CD4-positive, alpha-beta T cell treated with Interleukin-17A for 1 hour (primary cell): ENCODE measurements at regions not wholly inside any gene's neighbourhood (a gene's known extent, or its start where the extent isn't known, plus 50 kb on each side); places are given as distances from the start of the nearest gene placed in this dataset.
A peak's percentile ranks its signal among the peaks of the same experiment; 100 is the strongest.
"Not testable (repeated sequence)": the region's sequence is repeated elsewhere in the genome, so short reads cannot be mapped to it uniquely, and the experiment has no call there.

ENCODE experiments used
- DNase-seq: peaks from one replicate; pipeline ENCODE4 v3.0.0-alpha.2; 2020

DNA sequence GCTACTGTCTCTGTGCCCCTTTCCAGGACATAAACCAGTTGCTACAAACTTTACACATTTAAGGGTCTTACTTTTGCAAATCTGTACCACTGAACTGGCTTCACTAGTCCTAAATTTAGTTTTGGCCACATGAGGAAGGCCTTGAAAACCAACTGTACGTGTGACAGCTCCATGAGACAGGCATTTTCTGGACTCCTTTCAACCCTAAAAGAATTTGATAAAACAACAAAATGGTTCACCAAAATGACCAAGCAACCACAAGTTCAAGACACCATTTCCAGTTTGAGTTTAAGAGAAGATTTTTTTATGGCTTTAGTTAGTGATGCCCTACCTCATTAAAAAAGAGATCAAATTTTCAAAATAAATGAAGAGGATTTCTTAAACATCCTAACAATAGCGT is 246.4 kb downstream of the ZNF674 start:
- DNase-seq, result no peak

DNA sequence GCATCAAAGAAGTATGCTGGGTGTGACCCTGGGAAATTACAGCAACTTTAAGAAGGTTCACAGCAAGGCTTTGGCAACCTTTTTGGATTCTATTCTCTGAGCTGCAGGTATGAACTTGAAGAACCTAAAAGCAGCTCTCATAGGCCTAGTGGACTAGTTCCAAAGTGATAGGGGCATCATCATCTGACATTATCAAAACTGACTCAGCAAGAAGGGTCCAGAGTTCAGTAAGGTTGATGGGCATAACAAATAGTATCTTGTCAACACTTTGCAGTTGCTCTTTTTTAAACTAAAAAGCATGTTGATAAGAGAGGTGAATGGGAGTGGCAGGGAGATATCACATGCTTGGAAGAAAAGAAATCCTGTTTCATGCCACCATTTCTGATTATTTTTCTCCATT is 249.3 kb downstream of the ZNF674 start:
- DNase-seq, result no peak

DNA sequence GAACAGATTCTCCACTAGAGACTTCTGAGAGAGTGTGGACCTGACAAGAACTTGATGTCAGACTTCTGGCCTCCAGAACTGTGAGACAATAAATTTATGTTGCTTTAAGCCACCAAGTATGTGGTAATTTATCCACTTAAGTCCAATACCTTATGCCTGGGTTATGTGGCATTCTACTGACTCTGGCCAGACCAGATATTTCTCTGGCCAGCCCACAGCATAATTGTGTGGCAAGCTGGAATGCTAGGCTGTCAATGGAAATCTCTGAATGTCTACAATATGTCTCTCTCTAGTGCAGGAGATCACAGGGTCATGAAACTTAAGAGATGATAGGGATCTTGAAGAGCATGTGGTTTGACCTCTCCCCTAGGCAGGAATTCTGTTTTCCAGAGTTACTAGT is 251.0 kb downstream of the ZNF674 start:
- DNase-seq, result no peak

DNA sequence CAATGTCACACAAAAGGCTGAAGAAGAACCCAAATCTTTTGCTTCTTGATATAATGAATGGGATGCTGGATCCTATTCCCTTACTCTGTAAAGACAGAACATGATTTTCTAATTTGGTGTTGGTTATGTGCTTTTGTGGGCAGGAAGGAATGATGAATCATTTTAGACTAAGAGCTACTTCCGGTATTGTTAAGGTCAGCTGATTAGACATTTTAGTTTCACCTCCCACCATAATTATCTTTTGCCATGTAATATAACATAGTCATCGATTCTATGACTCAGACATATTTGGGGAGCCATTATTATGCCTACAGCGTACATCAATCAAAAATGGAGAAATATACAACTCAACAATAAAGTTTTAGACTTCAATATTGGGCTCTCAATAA is 265.3 kb downstream of the ZNF674 start:
- no peak for DNase-seq

DNA sequence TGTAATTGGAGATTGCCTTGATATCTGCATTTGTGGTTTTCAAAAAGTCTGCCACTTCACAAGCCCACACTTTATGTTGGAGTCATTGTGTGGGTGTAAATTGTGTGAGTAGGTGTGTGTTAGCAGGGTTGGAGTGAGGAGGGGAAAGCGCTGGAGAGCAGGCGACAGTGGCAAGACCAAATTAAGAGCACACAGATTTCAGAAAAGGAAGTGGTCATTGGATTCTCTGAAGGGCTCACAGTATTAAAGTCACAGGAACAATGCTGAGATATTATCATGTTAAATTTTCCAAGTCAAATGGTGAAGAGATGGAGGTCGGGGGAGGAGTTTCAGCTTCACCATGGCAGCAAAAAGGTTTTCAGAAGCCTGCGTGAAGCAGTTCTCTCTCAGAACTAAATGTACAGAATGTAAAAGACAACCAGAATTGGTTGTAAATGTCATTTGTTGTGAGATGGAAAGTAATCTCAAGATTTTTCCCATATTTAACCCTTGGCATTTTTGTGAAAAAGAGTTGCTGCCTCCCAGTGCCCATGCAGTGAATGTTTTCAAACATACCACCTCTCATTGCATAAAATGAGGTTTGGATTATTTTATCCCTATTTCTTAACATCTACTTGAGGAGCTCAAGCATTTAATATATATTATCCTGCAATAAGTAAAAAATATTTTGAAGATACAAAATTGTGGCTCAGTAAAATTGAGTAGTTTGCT is 265.9 kb downstream of the ZNF674 start:
- DNase-seq, result no peak

DNA sequence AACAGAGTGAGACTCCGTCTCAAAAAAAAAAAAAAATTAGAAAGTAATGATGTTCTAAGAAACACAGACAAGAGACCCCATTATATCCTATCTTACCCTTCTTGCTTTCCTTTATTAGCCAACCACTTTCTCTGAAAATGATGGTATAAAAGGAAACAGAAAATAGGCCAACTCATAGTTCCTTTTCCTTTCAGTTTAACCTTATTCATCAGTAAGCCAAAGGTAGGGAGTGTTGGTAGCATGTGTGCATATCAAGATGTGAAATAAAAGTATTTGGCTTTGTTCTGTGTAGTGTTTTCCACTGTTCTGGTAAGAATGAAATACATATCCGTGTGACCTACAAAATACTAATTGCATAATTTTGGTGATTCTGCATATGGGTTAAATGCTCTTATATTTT is 266.6 kb downstream of the ZNF674 start:
- DNase-seq, result no peak

DNA sequence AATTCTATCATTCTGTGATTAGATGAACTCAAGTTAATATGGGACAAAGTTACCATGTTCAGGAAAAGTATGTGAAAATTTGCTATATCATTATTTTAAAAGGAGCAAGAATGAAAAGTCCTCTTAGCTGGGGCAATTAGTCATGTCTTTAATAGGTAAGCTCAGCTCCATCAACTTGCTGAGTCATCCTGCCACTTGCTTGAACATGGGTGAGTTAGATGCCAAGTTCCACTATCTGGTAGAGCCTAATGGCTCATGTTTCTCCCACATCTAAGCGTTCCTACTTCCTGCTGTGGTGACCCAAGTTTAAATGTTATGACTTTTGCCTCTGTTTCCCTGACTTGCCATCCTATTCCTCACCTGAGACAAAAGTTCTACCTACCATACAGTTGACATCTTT is 276.8 kb downstream of the ZNF674 start:
- DNase-seq, result no peak

DNA sequence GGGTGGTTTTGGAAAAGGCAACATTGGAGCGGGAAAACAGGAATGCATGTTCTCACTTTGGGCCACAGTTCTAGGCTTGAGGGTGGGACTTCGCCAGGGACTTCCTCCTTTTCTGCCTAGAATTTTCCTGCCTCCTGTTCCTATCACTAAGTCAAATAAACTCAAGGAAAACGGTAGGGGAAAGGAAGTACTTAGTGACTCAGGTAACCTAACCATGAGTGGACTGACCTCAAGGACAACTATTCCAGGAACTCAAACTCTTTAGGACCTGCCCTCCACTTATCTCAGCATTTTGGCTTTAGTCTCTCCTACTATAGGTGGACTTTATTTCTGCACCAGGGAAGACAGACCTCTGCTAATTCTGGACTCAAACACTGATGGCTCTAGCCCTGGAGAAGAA is 281.7 kb downstream of the ZNF674 start:
- no peak for DNase-seq

DNA sequence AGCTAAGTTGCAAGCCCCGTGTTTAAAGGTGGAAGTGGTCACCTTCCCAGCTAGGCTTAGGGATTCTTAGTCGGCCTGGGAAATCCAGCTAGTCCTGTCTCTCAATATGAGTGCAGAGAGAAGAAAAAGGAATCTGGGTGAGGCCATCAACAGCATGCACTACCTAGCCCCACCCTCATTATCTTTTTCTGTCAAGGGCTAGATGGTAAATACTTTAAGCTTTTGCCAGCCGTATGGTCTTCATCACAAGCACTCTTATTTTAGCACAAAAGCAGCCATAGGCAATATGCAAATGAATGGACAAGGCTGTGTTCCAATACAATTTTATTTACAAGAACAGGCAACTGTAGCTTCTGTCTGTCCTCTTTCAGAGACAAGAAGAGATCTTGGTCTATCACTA is 282.9 kb downstream of the ZNF674 start:
- DNase-seq, result no peak

DNA sequence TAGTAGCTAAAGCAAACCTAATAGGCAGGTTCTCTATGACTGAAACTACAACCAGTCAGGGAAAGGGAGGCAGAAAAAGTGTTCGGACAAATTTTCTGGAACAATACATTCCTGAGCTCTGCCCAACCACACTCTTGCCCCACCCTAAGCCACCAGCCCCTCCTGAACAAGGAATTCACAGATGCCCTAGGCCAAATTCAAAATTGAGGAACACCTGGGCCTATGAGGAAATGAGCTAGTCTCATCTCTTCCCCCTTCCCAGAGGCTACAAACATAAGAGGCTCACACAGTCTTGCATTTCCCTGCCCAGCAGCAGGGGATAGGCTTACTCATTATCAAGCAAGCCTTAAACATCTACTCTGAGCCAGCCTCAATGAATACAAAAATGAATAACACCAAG is 284.7 kb downstream of the ZNF674 start:
- no peak for DNase-seq

DNA sequence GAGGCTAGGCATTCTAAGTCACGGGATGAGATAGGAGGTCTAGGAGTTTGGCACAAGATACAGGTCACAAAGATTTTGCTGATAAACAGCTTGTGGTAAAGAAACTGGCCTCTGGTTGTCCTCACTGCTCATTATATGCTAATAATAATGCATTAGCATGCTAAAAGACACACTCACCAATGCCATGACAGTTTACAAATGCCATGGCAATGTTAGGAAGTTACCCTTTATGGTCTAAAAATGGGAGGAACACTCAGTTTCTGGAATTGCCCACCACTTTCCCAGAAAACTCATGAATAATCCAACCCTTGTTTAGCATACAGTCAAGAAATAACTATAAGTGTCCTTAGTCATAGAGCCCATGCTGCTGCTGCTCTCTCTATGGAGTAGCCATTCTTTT is 286.9 kb downstream of the ZNF674 start:
- no peak for DNase-seq

DNA sequence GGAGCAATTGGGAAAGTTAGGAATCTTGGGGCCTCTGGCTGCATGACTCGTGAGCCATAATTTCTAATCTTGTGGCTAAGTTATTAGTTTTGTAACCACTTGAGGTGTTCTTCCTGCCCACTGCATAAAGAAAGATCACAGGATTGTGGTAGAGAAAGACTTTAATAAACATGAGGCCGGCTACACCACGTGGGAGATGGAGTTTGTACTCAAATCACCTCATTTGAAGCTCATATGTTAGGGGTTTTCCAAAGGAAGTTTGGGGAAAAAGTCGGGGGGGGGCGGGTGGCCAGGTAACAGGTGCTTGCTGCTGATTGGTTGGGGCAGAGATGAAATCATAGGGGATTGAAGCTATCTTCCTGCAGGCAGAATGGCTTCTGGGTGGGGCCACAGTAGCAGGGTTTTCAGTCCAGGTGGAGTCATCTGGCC is 287.8 kb downstream of the ZNF674 start:
- peak; percentile 27 for DNase-seq

DNA sequence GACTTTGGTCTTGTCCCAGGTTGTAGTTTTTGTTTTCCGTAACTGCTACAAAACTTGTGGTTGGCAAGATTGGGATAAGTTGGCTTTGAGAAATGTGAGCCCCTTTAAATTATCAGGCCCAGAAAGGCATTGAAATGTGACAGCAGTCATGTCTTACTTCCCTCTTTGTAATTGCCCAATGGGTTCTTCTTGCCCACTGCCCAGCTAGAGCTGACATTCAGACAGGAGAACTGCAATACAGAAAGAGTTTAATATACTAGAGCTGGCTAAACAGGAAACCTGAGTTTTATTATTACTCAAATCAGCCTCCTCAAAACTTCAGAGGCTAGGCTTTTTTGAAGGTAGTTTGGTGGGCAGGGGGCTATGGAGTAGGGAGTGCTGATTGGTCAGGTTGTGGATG is 288.3 kb downstream of the ZNF674 start:
- DNase-seq, result no peak

DNA sequence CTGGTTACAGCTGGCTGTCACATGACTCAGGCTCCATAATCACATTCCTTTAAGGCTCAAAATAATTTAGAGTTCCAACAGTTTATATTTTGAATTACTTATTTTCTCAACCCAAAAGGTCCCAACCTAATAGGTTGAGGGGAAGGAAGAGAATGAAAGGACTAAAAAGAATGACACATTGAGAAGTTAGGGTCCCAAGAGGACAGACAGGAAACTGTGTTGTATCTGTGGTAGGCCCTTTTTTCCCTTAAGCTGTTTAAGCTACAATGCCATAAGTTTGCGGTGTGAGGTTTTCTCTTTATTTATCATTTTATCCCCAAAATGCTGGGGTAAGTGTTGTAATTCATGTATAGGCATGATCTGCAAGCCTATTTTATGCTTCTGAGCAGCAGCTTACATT is 290.2 kb downstream of the ZNF674 start:
- no peak for DNase-seq

DNA sequence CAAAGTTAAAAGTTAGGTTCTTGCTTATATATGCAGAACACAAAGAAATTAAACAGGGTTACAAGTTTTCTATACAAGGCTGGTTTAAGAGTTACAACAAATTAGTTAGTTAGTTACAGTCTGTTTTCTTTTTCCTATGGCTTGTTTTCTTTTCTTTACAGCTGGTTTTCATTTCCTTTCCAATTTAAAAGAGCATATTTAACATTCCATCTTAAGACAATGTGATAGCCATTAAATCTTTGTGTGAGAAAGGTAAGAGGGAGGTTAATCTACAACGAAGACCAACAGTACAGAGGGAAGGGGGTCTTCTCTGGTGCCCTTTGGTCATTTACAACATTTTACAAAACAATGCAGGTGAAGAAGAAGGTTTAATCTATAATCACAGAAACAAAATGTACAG is 290.6 kb downstream of the ZNF674 start:
- no peak for DNase-seq

DNA sequence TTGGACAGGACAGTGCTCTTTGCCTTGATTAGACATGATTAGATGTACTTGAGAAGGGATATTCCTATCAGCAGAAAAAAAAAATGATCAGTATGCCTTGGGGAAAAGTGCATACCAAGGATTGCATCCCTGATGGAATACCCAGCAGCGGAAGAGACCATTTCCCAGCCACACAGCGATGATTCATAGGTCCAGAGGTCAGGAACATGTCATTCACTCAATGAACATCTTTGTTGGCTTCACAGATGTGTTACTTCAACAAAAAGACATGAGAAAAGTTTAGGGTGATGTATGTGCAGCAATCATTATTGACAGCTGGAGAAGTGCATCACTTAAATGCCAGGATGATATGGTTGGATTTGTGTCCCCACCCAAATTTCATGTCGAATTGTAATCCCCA is 293.5 kb downstream of the ZNF674 start:
- no peak for DNase-seq

DNA sequence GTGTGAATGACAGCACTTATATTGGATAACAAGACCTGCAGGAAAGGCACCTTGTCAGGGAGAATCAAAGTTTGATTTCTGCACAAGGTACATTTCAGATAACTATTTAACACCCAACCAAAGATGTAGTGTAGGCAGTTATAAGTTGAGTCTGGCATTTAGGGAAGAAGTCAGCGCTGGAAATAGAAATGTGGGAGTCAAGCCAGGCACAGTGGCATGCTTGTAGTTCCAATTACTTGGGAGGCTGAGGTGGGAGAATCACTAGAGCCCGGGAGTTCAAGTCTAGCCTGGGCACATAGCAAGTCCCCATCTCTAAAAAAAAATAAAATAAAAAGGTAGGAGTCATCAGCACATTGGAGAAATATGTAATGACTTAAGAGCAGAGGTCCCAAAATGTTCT is 295.1 kb downstream of the ZNF674 start:
- no peak for DNase-seq

DNA sequence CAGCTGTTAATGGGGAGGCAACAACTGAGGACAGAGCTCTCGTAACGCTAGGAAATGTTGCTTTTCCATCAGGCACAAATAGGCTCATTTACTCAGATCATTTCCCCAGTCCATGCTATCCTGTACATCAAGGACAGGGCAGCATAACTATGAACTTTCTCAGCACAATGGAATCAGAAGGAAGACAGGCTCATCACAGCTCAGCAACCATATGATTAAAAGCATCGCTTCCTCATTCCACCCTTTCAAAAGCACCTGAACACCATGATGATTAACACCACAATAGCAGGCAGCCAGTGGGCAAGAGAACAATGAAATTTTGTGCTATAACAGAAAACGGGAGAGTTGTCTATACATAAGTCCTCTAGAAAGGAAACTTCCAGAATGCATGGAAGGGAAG is 297.8 kb downstream of the ZNF674 start:
- no peak for DNase-seq

DNA sequence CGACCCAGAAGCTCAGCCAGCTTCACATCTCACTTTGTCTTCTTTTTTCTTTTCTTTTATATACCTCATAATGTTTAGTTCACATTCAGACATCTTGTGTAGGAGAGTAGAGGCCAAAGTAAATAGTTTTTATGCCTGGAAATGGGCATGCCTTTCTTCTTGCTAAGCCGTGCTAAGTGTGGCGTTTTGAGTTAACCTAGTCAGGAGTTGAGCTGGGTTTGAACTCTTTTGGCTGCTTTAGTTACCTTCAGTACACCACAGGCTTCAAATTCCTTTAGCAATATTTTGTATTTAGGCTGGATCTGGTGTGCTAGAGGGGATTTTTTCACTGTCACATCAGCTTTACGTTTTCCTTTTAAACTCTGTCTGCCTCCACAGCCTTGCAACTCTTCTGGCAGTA is 300.8 kb downstream of the ZNF674 start:
- DNase-seq, result no peak

DNA sequence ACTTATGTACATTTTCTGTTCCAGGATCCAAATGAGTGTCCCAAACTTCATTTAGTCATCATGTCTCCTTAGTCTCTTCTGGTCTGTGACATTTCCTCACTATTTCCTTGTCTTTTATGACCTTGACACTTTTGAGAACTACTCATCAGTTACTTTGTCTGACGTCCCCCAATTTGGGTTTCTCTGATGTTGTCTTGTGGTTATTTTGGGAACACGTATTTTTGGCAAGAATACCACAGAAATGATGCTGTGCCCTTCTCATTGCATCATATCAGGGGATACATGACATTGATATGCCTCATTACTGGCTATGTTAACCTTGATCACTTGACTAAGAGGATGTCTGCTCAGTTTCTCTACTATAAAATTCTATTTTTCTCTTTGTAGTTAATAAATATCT is 308.8 kb downstream of the ZNF674 start:
- no peak for DNase-seq

DNA sequence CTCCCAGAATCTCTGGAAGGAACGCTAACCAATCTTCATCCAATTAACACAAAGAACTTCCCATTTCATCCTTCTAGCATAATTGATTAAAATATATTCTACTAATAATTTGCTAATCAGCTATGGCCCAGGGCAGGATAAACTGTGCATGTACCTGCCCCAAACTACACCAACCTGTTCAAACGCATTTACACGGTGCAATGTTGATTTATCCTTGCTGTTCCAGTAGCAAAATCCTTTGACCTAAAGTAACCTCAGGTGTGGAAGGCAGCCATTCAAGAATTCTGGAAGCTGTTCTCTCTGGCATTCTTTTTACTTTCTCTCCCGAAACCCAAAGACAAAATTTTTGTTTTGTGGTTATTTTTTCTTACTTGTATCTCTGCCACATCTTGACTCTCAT is 309.4 kb downstream of the ZNF674 start:
- no peak for DNase-seq

DNA sequence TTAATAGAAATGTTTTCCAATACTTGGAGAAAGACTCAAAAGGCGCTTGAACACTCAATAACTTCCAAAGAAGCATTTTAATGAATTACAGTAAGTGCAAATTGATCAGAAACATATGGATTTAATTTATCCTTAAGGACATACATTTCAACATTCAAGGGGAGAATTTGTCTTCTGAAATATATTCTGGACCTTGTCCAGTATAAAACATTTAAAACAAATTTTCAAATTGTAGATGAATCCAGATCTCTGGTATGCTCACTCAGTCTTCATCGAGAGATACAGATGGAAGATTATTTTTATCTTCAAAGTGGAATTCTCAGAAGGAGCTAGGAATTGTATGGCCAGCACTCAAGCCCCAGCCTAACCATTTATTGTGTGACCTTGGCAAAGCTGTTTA is 310.4 kb downstream of the ZNF674 start:
- no peak for DNase-seq

DNA sequence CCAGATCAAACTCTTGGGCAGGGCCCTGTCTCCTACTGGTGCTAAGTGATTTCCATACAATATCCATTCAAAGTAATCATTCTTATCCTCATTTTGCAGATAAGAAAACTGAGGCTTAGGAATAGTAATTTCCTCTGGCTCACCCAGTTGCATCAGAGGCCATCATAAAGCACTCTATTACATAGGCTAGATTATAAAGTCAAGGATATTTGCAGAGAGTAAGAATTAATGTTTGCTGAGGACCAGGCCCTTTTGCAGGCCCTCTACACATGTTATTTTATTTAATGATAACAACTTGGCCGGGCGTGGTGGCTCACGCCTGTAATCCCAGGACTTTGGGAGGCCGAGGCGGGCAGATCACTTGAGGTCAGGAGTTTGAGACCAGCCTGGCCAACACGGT is 316.8 kb downstream of the ZNF674 start:
- DNase-seq, result no peak

DNA sequence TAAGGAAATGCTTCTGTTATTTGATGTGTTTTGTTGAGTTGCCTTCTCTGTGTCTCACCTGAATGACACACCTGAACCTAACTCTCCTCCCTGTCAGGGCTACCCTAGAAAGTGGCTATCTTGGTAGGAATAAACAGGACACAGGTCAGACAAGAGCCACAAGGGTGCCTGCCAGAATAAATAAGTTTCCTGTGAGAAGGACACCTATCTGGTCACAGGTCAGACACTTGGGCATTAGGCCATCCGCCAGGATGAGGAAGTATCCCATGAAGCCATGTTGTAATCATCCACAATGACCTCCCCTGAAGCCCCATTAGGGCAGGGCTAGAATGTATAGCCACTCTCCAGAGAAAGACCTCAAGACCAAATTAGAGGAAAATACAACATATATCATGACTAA is 318.8 kb downstream of the ZNF674 start:
- DNase-seq, result no peak

DNA sequence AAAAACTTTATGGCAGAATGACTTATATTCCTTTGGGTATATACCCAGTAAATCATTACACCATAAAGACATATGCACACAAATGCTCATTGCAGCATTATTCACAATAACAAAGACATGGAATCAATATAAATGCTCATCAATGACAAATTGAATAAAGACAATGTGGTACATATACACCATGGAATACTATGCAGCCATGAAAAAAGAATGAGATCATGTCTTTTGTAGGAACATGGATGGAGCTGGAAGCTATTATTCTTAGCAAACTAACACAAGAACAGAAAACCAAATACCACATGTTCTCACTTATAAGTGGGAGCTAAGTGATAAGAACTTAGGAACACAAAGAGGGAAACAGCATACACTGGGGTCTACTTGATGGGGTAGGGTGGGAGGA is 321.7 kb downstream of the ZNF674 start:
- not testable (repeated sequence) for DNase-seq

DNA sequence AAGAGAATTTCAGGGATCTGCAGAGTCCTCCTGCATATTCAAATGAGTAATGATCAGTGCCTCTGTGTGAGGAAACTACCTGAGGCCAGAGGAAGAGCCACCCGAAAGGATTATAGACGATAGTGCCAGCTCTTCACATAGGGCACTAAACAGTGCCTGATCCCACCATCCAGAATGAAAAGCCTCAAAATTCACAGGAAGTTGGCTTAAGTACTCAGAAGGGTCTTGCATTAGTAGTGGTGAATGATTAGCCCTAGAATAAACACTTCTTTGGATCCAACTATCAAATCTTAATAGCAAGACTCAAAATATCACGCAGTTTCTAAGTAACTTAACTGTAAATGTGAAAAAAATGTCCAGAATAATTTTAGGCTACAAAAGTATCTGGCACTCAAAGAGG is 324.4 kb downstream of the ZNF674 start:
- no peak for DNase-seq
